PC-9 (cell line): ENCODE measurements at regions not wholly inside any gene's neighbourhood (a gene's known extent, or its start where the extent isn't known, plus 50 kb on each side); places are given as distances from the start of the nearest gene placed in this dataset.

Experiments used
- BruUV-seq: library from RNA; stranded (reverse); fragments of 400-500 nt; replicated peaks from 2 replicates; lab custom pipeline; 2021; lab: Mats Ljungman, UMichigan
- CTCF ChIA-PET: fragments of 300-600 bp; sonication (Branson Sonifier 250); formaldehyde crosslinking; loops from one replicate; lab custom pipeline; 2022; ENCODE audit warnings: antibody characterized with exemption; lab: Charles Lee
- POLR2A ChIA-PET: fragments of 300-600 bp; sonication (Branson Sonifier 250); formaldehyde crosslinking; loops from one replicate; lab custom pipeline; 2022; ENCODE audit warnings: antibody characterized with exemption; ENCODE audit not compliant: unreplicated experiment; lab: Charles Lee
- DNase-seq, 2 experiments: peaks; one replicate each; pipeline versions ENCODE4 v3.0.0 to v3.0.0-alpha.2; 2015 to 2022; ENCODE audit warnings: mixed read lengths in 1 of 2
- H2AFZ ChIP-seq: fragments of 200-600 bp; sonication (generic); 2 replicates; pipeline ENCODE4 v1.8.1; 2017; ENCODE audit warnings: antibody characterized with exemption
- H3F3A ChIP-seq: fragments of 200-600 bp; sonication (generic); 2 replicates; pipeline ENCODE4 v1.8.1; 2017; ENCODE audit warnings: antibody characterized with exemption, mild to moderate bottlenecking, low read depth; ENCODE audit not compliant: insufficient read depth
- H3K27ac ChIP-seq: fragments of 200-600 bp; sonication (generic); 2 replicates; pipeline ENCODE4 v1.6.1; 2016; ENCODE audit warnings: mixed run types
- H3K27me3 ChIP-seq: fragments of 200-600 bp; sonication (generic); 2 replicates; pipeline ENCODE4 v1.6.1; 2016; ENCODE audit warnings: low read depth, mixed run types; ENCODE audit not compliant: insufficient read depth
- H3K36me3 ChIP-seq: fragments of 200-600 bp; sonication (generic); 2 replicates; pipeline ENCODE4 v1.6.1; 2016; ENCODE audit warnings: low read depth, mixed run types
- H3K4me1 ChIP-seq: fragments of 200-600 bp; sonication (generic); replicated peaks from 2 replicates; pipeline ENCODE4 v1.6.1; 2016; ENCODE audit warnings: mixed run types; ENCODE audit not compliant: insufficient read depth
- H3K4me2 ChIP-seq: fragments of 200-600 bp; sonication (generic); 2 replicates; pipeline ENCODE4 v1.6.1; 2017; ENCODE audit warnings: mixed run types
- H3K4me3 ChIP-seq: fragments of 200-600 bp; sonication (generic); 2 replicates; pipeline ENCODE4 v1.6.1; 2016; ENCODE audit warnings: mixed run types
- H3K79me2 ChIP-seq: fragments of 200-600 bp; sonication (generic); 2 replicates; pipeline ENCODE4 v1.6.1; 2017; ENCODE audit warnings: low read depth, mixed run types
- H3K9me2 ChIP-seq: fragments of 200-600 bp; sonication (generic); 2 replicates; pipeline ENCODE4 v1.8.1; 2017; ENCODE audit warnings: mild to moderate bottlenecking; ENCODE audit not compliant: insufficient read depth
- H3K9me3 ChIP-seq: fragments of 200-600 bp; sonication (generic); 2 replicates; pipeline ENCODE4 v1.8.1; 2016; ENCODE audit warnings: low read depth; ENCODE audit not compliant: insufficient read depth
- H4K20me1 ChIP-seq: fragments of 200-600 bp; sonication (generic); 2 replicates; pipeline ENCODE4 v1.8.1; 2017; ENCODE audit not compliant: insufficient read depth
- CTCF ChIP-seq: fragments of 200-600 bp; sonication (generic); conservative IDR thresholded peaks from 2 replicates; pipeline ENCODE4 v1.6.1; 2017; ENCODE audit warnings: mixed run types, antibody characterized with exemption, mild to moderate bottlenecking, moderate library complexity
- EZH2 ChIP-seq: fragments of 200-600 bp; sonication (generic); IDR thresholded peaks from 2 replicates; pipeline ENCODE4 v1.8.0; 2017; ENCODE audit warnings: antibody characterized with exemption, low read depth
- intact Hi-C: fragments of 100-400 bp; cut with micrococcal nuclease; formaldehyde crosslinking; loops from one replicate; pipeline ENCODE4 v1.10.0; 2022; ENCODE audit not compliant: unreplicated experiment

DNA sequence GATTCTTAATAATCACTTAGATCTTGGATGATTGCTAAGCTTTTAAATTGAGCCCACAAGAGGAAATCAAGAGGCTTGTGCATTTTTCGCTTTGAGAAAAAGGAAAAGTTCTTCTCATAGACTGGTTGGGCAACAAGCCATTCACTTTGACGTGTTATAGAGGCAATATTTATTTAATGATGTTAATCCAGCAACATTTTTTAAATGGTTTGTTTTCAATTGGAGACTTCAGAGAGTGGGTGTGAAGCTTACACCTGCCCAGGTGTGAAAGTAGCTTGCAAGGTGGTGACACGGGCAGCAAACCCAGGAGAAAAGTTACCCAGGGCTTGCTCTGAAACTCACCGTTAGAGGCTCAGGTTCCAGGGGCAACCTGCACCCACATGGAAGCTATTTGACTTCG lies 858.9 kb downstream of the GALR1 start:
- intact Hi-C loops: no loop called here
- H3K4me3 ChIP-seq: no peak overlapping the region
- H3K9me2 ChIP-seq: no peaks in the 10 kb centered on the region
- POLR2A ChIA-PET: no interaction called here
- peaks cover 85% of the 10 kb centered on the region for H3K27me3 ChIP-seq
- no peaks in the 10 kb centered on the region for H3K4me1 ChIP-seq
- H3K4me2 ChIP-seq: no peak overlapping the region
- BruUV-seq: no TSS peak
- no peaks in the 10 kb centered on the region for H3K79me2 ChIP-seq
- no peak overlapping the region for H2AFZ ChIP-seq
- H4K20me1 ChIP-seq: no peaks in the 10 kb centered on the region
- no peaks in the 10 kb centered on the region for H3F3A ChIP-seq
- CTCF ChIA-PET: no interaction called here
- H3K27ac ChIP-seq: no peak overlapping the region
- H3K36me3 ChIP-seq: no peaks in the 10 kb centered on the region
- no peak for DNase-seq
- TF ChIP-seq CTCF (no peak), EZH2 (no peak)
- H3K9me3 ChIP-seq: no peaks in the 10 kb centered on the region

DNA sequence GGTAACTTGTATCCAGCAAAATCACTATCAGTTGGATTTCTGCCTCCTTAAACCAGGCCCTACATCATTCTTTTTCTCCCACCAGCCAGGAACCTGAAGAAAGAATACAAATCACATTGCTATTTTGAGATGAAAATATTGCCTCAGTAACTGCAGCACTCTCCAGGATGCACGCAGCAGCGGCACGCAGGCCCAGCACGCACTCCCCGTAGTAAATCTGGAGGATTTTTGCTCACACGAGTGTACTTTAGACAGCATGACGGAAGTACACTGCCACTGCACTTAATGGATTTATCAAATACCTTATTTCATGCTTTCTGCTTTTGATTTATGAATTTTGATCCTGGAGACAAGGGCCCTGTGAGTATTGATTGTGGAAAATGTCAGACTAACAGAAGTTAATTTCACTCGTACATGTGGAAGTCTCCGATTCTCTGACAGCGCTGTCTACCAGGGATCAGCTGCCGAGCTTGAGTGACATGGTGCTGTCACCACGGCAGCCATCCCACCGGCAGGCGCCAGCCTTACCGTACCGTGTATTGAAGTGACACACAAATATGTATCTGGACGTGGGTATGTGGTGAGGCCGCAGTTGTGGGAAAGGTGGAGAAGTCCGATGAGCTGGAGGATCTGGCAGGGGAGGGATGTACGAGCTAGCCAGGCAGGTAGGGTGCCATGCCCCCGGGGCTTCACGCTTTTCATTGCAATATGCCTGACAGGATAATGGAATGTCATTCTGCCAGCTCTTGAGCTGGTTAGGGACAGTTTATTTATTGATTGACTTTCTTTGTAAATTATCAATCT lies 863.7 kb downstream of the GALR1 start:
- Histone ChIP-seq H3K4me1 (no peaks in the 10 kb centered on the region), H3K4me3 (no peak overlapping the region), H3K27ac (no peak overlapping the region), H3K79me2 (no peaks in the 10 kb centered on the region), H4K20me1 (no peaks in the 10 kb centered on the region), H2AFZ (no peak overlapping the region), H3K9me2 (no peaks in the 10 kb centered on the region), H3K27me3 (peaks cover 65% of the 10 kb centered on the region), H3K4me2 (no peak overlapping the region), H3F3A (no peaks in the 10 kb centered on the region), H3K9me3 (no peaks in the 10 kb centered on the region), H3K36me3 (no peaks in the 10 kb centered on the region)
- no peak for TF ChIP-seq CTCF
- no peak for TF ChIP-seq EZH2
- no peak for DNase-seq
- intact Hi-C loops: no loop called here
- CTCF ChIA-PET: no interaction called here
- no TSS peak for BruUV-seq
- POLR2A ChIA-PET: no interaction called here

DNA sequence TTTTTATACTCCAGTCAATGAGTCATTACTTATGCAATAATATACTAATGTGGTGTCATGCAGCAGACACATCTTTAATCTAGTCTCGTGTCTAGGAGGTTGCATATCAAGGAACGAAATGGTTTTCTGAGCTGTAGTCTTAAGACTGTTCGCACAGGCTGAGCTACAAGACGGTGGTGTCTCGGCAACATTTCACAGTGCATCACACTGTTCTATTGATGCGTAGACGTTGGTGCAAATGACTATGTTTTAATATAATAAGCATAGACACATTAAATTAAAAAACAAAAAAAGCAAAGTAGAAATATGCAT lies 864.2 kb downstream of the GALR1 start:
- no peak overlapping the region for H3K4me2 ChIP-seq
- no peaks in the 10 kb centered on the region for H3K4me1 ChIP-seq
- H3F3A ChIP-seq: no peaks in the 10 kb centered on the region
- H3K9me3 ChIP-seq: no peaks in the 10 kb centered on the region
- BruUV-seq: no TSS peak
- intact Hi-C loops: no loop called here
- no peak for DNase-seq
- H3K27ac ChIP-seq: no peak overlapping the region
- ChIA-PET POLR2A (no interaction called here), CTCF (no interaction called here)
- H4K20me1 ChIP-seq: no peaks in the 10 kb centered on the region
- H3K4me3 ChIP-seq: no peak overlapping the region
- H2AFZ ChIP-seq: no peak overlapping the region
- H3K79me2 ChIP-seq: no peaks in the 10 kb centered on the region
- peaks cover 61% of the 10 kb centered on the region for H3K27me3 ChIP-seq
- no peaks in the 10 kb centered on the region for H3K36me3 ChIP-seq
- no peaks in the 10 kb centered on the region for H3K9me2 ChIP-seq
- TF ChIP-seq EZH2 (no peak), CTCF (no peak)
